PC-9 (cell line): ENCODE measurements at regions not wholly inside any gene's neighbourhood (a gene's known extent, or its start where the extent isn't known, plus 50 kb on each side); places are given as distances from the start of the nearest gene placed in this dataset.
"Not testable (repeated sequence)": the region's sequence is repeated elsewhere in the genome, so short reads cannot be mapped to it uniquely, and the experiment has no call there.

Experiments used
- CTCF ChIP-seq: fragments of 200-600 bp; sonication (generic); conservative IDR thresholded peaks from 2 replicates; pipeline ENCODE4 v1.6.1; 2017; ENCODE audit warnings: mixed run types, antibody characterized with exemption, mild to moderate bottlenecking, moderate library complexity
- EZH2 ChIP-seq: fragments of 200-600 bp; sonication (generic); IDR thresholded peaks from 2 replicates; pipeline ENCODE4 v1.8.0; 2017; ENCODE audit warnings: antibody characterized with exemption, low read depth

- not testable (repeated sequence) for TF ChIP-seq CTCF, EZH2
Measured at GRCh38 chr16:32947336-32947735, 246.7 kb upstream of the TP53TG3C start.
